Adipocyte (in vitro differentiated cells): ENCODE measurements at regions not wholly inside any gene's neighbourhood (a gene's known extent, or its start where the extent isn't known, plus 50 kb on each side); places are given as distances from the start of the nearest gene placed in this dataset.
"Not testable (repeated sequence)": the region's sequence is repeated elsewhere in the genome, so short reads cannot be mapped to it uniquely, and the experiment has no call there.

Source experiments
- DNase-seq: peaks from one replicate; pipeline ENCODE4 v3.0.0-alpha.2; 2015; ENCODE audit warnings: low read depth
- H3K27me3 ChIP-seq: replicated peaks from 2 replicates; pipeline ENCODE4 v1.7.0; 2013; ENCODE audit warnings: mild to moderate bottlenecking, low read length, moderate library complexity; ENCODE audit not compliant: control insufficient read depth, insufficient read depth
- H3K36me3 ChIP-seq: 2 replicates; pipeline ENCODE4 v1.7.0; 2013; ENCODE audit warnings: low read length, mild to moderate bottlenecking, moderate library complexity; ENCODE audit not compliant: control insufficient read depth, insufficient read depth, severe bottlenecking
- H3K4me1 ChIP-seq: 2 replicates; pipeline ENCODE4 v1.7.0; 2013; ENCODE audit warnings: mild to moderate bottlenecking, low read length, moderate library complexity; ENCODE audit not compliant: control insufficient read depth, insufficient read depth
- H3K4me3 ChIP-seq: 2 replicates; pipeline ENCODE4 v1.7.0; 2013; ENCODE audit warnings: mild to moderate bottlenecking, low read length, moderate library complexity
- H3K9ac ChIP-seq: 2 replicates; pipeline ENCODE4 v1.7.0; 2013; ENCODE audit warnings: mild to moderate bottlenecking, low read length, moderate library complexity
- H3K9me3 ChIP-seq: 2 replicates; pipeline ENCODE4 v1.7.0; 2013; ENCODE audit warnings: mild to moderate bottlenecking, low read length, moderate library complexity; ENCODE audit not compliant: control insufficient read depth

GRCh38 chr4:111070390-111070789, 447.5 kb upstream of the PITX2 start:
- H3K4me3 ChIP-seq, result no peak overlapping the region
- peaks cover 3% of the 10 kb centered on the region for H3K9me3 ChIP-seq
- no peak overlapping the region for H3K9ac ChIP-seq
- no peaks in the 10 kb centered on the region for H3K36me3 ChIP-seq
- H3K4me1 ChIP-seq, result no peaks in the 10 kb centered on the region
- no peaks in the 10 kb centered on the region for H3K27me3 ChIP-seq
- peak; percentile 2 for DNase-seq

- no peak overlapping the region for H3K4me3 ChIP-seq
- H3K36me3 ChIP-seq, result no peaks in the 10 kb centered on the region
- no peaks in the 10 kb centered on the region for H3K27me3 ChIP-seq
- H3K9me3 ChIP-seq, result peaks cover 19% of the 10 kb centered on the region
- no peak overlapping the region for H3K9ac ChIP-seq
- H3K4me1 ChIP-seq, result no peaks in the 10 kb centered on the region
- no peak for DNase-seq
These were observed 451.7 kb upstream of the PITX2 start for GRCh38 chr4:111074523-111075114.

GRCh38 chr4:111076299-111076698, 453.4 kb upstream of the PITX2 start:
- DNase-seq, H3K27me3 ChIP-seq, H3K9ac ChIP-seq, H3K36me3 ChIP-seq, H3K4me1 ChIP-seq, H3K4me3 ChIP-seq: not testable (repeated sequence)
- H3K9me3 ChIP-seq, result peaks cover 19% of the 10 kb centered on the region

GRCh38 chr4:111108153-111108552, 485.3 kb upstream of the PITX2 start:
- no peak overlapping the region for H3K4me3 ChIP-seq
- H3K36me3 ChIP-seq, result no peaks in the 10 kb centered on the region

GRCh38 chr4:111113591-111113990, 490.7 kb upstream of the PITX2 start:
- no peak overlapping the region for H3K9ac ChIP-seq
- no peak for DNase-seq
- H3K4me1 ChIP-seq, result no peaks in the 10 kb centered on the region
- no peaks in the 10 kb centered on the region for H3K27me3 ChIP-seq
- H3K9me3 ChIP-seq, result no peaks in the 10 kb centered on the region
- no peak overlapping the region for H3K4me3 ChIP-seq
- no peaks in the 10 kb centered on the region for H3K36me3 ChIP-seq

More at GRCh38 chr4:111108153-111108552, 485.3 kb upstream of the PITX2 start:
- H3K27me3 ChIP-seq, result no peaks in the 10 kb centered on the region
- no peaks in the 10 kb centered on the region for H3K9me3 ChIP-seq
- H3K4me1 ChIP-seq, result no peaks in the 10 kb centered on the region
- no peak overlapping the region for H3K9ac ChIP-seq
- no peak for DNase-seq

GRCh38 chr4:111115881-111116280, 493.0 kb upstream of the PITX2 start:
- no peaks in the 10 kb centered on the region for H3K4me1 ChIP-seq
- no peak overlapping the region for H3K9ac ChIP-seq
- no peaks in the 10 kb centered on the region for H3K9me3 ChIP-seq
- H3K36me3 ChIP-seq, result no peaks in the 10 kb centered on the region
- H3K4me3 ChIP-seq, result no peak overlapping the region
- no peaks in the 10 kb centered on the region for H3K27me3 ChIP-seq
- DNase-seq, result no peak

- no peaks in the 10 kb centered on the region for H3K9me3 ChIP-seq
- no peaks in the 10 kb centered on the region for H3K36me3 ChIP-seq
- H3K9ac ChIP-seq, result no peak overlapping the region
- no peak for DNase-seq
- H3K4me3 ChIP-seq, result no peak overlapping the region
- no peaks in the 10 kb centered on the region for H3K4me1 ChIP-seq
- H3K27me3 ChIP-seq, result no peaks in the 10 kb centered on the region
These were observed 497.3 kb upstream of the PITX2 start for GRCh38 chr4:111120191-111120590.

GRCh38 chr4:111126340-111126739, 503.5 kb upstream of the PITX2 start:
- Histone ChIP-seq H3K9me3 (no peaks in the 10 kb centered on the region), H3K4me1 (no peaks in the 10 kb centered on the region), H3K4me3 (no peak overlapping the region), H3K36me3 (no peaks in the 10 kb centered on the region), H3K9ac (no peak overlapping the region), H3K27me3 (no peaks in the 10 kb centered on the region)
- no peak for DNase-seq

- no peaks in the 10 kb centered on the region for H3K9me3 ChIP-seq
- no peaks in the 10 kb centered on the region for H3K4me1 ChIP-seq
- no peak overlapping the region for H3K4me3 ChIP-seq
- no peaks in the 10 kb centered on the region for H3K27me3 ChIP-seq
- H3K9ac ChIP-seq, result no peak overlapping the region
- no peak for DNase-seq
- H3K36me3 ChIP-seq, result no peaks in the 10 kb centered on the region
These were observed 505.0 kb upstream of the PITX2 start for GRCh38 chr4:111127841-111128240.

GRCh38 chr4:111128327-111128726, 505.4 kb upstream of the PITX2 start:
- Histone ChIP-seq H3K36me3 (no peaks in the 10 kb centered on the region), H3K27me3 (no peaks in the 10 kb centered on the region), H3K4me3 (no peak overlapping the region), H3K9ac (no peak overlapping the region), H3K9me3 (no peaks in the 10 kb centered on the region), H3K4me1 (no peaks in the 10 kb centered on the region)
- peak; percentile 24 for DNase-seq

- H3K36me3 ChIP-seq, result no peaks in the 10 kb centered on the region
- peaks cover 5% of the 10 kb centered on the region for H3K9me3 ChIP-seq
- no peak overlapping the region for H3K9ac ChIP-seq
- H3K4me3 ChIP-seq, result no peak overlapping the region
- DNase-seq, result peak; percentile 60
- no peaks in the 10 kb centered on the region for H3K27me3 ChIP-seq
- no peaks in the 10 kb centered on the region for H3K4me1 ChIP-seq
These were observed 513.6 kb upstream of the PITX2 start for GRCh38 chr4:111136438-111136837.

GRCh38 chr4:111136967-111137366, 514.1 kb upstream of the PITX2 start:
- Histone ChIP-seq H3K4me1 (no peaks in the 10 kb centered on the region), H3K9me3 (peaks cover 5% of the 10 kb centered on the region), H3K27me3 (no peaks in the 10 kb centered on the region), H3K36me3 (no peaks in the 10 kb centered on the region), H3K4me3 (no peak overlapping the region), H3K9ac (no peak overlapping the region)
- DNase-seq, result no peak
